GM18499 (cell line): ENCODE measurements at regions not wholly inside any gene's neighbourhood (a gene's known extent, or its start where the extent isn't known, plus 50 kb on each side); places are given as distances from the start of the nearest gene placed in this dataset.

ENCODE experiments used
- ATAC-seq: cut with Tn5 transposase; IDR thresholded peaks from one replicate; pipeline ENCODE4 v1.9.1; 2021; ENCODE audit warnings: moderate number of reproducible peaks; ENCODE audit not compliant: insufficient read depth, unreplicated experiment

DNA sequence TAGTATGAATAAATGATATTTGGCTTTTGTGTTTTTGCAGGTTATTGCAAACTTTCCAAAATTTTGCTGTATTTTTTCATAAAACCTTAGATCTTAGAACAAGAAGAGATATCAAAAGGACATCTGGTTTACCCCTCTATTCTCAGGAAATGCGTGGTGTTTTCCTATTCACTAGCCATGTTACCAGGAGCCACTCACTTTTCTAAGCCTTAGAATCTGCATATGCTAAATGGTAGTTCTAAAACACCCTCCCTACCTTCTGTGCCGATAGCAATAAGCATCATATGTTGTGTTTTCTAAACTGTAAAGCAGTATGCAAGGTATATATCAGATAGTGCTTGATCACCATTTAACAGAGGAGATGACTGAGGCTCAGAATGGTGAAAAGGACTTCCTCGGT, 715.0 kb upstream of the CELF2 start:
- ATAC-seq = no peak

DNA sequence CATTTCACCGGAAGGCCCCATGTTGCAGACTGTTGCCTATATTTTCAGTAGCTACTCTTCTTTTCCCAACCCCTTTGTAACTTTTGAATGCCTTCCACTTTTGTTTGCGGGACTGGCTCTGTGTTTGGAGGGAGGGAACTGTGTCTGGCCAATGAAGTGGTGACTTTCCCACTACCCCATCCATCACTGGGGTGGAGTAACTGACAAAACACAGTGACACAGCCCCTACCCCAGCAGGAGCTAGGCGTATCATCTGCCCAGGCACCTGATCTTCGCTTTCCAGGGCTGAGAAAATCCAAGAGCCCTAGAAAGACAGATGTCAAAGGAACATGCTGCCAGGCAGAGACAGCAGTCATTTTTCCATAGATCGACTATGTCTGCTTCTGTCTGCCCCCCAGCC, 710.6 kb upstream of the CELF2 start:
- no peak for ATAC-seq

DNA sequence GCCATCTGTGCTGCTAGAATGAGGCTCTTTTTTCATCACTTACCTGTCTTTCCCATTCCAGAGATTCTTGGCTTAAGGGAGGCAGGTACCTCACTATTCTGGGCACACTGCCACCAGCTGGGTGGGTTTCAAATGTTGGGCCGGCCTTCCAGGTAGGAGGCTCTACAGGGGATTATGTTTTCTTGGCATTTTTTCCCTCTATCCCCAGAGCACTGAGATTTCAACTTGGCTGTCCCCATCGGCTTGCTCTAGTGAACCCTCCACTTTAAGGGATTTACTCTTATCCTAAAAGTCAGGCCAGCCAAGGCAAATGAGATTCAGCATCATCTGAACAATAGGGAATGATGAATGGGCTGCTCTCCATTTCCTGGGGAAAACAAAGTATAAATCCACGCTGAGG, 710.1 kb upstream of the CELF2 start:
- no peak for ATAC-seq

DNA sequence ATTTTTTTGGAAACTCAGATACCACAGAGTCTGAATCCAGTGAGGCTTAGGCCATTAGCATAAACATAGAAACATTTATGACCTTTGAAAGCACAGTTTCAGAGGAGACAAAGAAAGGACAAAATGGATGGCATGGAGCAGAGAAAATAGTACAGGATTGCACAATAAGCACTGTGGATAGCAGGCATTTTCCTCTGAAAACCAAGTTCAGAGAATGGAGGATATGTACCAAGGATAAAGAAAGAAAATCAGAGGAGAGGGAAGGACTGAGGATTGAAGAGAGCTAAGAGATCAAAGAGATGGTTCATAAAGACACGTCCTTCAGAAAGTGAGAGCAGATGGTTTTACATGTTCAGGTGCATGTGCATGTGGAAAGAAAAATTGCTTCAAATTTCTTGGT, 707.2 kb upstream of the CELF2 start:
- ATAC-seq = no peak

DNA sequence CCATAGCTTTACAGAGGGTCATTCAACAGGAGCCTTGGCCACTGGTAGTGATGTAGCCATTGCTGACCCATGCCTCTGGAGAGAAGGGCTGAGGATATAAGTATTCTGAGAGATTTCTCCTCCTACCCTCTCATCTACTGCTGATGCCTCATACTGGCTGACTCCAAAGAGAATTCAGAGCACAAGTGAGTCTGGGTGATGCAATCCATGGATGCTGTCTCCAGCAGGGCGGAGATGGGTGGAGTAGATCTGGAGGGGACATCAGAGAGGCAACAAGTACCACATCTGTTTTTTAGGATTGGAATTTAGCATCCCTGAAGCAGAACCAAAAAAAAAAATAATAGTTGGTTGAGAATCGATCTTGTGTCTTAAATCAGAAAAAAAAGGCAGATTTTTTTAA, 705.7 kb upstream of the CELF2 start:
- no peak for ATAC-seq

DNA sequence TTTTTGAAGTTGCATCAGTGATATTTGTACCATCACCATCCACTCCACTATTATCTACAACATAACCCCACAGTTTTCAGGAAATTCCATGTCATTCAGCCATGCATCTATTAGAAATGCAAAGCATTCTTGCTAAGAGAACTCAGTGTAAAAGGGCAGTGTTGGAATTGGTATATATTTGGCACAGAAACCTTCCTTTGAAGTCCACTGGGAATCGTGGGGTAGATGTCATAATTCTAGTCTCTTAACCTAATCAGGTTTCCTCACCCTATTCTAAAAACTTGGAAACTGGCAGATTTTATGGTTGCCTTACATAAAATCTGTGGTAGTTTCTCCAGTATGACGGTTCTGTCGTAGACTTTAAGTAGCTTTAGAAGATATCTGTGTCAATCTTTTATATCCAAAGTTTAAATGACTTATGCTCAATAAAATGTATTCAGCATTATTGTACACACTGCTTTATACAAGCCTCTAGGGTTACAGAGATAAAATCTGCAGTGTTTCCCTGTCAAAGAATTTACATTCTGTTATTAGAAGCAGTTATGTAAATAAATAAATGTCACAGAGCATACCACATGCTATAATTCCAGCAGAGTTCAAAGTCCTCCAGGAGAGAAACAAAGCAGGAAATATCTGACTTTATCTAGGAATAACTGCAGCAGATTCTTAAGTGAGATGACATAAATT, 704.4 kb upstream of the CELF2 start:
- no peak for ATAC-seq

DNA sequence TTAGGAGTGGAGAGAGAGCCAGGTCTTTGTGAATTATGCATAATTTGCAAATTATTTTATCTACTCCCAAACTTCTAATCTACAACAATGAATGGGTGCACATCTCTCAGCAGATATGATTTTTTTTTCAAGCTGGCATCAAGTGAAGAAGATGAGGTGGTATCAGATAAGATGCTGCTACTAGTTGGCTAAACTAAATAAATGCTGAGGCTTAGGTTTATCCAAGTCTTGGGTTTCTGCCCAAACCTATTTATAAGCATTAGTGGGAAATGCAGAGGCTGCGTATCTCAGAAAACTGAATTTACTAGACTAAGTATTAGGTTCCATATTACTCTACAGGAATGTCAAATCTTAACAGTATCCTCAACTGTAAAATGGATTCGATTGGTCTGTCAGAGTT, 703.0 kb upstream of the CELF2 start:
- no peak for ATAC-seq

DNA sequence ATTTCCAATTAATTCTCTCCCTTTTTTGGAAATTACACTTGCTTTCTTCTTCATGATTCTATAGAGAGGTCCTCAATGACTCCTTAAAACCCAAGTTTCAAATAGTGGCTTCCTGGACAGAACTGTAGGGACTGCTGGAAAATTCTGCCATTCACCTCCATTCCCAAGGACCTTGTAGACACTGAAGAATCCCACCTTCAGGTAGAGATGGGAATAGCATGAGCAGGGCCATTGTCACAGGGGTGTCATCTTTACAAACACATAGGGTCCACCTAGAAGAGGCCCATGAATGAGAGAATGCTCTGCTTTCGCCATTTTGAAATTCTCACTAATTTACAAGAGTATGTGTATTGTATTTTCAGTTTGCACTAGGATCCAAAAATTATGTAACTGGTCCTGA, 701.7 kb upstream of the CELF2 start:
- ATAC-seq = no peak

DNA sequence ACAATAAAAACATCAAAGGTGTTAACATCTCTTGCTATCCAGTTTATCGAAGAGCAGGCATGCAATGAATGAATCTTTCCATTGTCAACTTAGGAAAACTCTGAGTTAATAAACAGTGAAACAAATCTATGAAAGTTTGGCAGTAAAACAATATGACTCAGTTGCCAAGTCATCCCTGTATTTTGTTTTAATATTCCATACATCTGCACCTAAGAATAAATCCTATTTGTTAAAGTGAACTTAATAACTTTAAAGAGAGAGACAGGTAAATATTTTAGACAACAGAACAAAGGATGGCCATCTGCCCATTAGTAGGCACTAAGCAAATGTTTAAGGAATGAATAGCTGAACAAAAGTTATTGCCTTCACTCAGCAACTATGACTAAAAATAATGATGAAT, 700.5 kb upstream of the CELF2 start:
- ATAC-seq = no peak

DNA sequence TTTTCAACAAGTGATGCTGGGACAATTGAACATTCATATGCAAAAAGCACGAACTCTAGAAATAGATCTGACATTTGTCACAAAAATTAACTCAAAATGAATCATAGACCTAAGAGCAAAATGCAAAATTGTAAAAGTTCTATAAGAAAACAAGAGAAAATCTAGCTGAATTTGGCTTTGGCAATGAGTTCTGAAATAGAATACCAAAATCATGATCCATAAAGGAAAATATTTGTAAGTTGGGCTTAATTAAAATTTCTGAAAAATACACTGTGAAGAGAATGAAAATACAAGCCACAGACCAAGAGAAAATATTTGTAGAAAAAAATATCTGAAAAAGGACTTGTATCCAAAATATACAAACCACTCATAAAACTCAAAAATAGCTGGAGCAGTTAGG, 698.8 kb upstream of the CELF2 start:
- ATAC-seq = no peak

DNA sequence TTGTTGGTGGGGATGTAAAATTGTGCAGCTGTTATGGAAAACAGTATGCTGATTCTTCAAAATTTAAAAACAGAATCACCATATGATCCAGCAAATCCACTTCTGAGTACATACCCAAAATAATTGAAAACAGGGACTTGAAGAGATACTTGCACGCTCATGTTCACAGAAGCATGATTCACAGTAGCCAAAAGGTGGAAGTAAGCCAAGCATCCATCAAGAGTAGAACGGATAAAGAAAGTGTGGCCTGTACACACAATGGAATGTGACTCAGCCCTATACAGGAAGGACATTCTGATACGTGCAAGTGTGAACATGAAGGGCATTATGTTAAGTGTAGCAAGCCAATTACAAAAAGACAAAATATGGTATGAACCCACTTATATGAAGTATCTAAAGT, 696.7 kb upstream of the CELF2 start:
- ATAC-seq = no peak

DNA sequence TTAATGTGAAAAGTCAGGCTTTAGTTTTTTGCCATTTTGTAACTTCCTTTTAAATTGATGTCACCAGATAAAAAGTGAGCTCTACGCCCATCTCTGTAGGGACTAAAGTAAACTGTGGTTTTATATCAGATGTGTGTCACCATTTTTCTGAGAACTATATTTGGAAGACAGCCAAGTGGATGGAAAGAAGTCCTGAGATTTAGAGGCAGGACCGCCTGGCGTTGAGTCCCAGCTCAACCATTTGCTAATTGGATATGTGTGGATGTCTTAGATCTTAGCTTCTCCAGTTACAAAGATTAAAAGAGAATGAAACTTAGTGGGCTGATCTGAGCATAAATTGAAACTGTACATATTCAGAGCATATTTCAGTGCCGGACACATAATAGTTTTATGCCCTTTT, 691.6 kb upstream of the CELF2 start:
- no peak for ATAC-seq

DNA sequence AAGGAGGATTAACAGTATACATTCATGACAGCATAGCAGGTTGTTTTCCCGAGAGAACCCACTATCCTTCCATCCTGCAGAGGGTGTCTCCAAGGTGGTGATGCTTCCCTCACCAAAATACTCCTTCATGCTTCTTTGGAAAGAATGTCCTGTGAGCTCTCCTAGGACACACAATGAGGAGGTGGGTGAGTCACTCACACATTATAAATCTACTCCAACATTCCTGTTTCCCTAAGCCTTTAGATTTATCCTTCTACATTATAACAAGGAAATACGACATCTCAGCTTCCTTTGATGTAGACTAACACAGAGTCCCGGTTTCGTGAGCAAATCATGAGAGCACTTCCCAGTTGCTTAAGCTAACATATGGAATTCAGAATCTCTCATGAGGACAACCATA, 689.7 kb upstream of the CELF2 start:
- ATAC-seq = no peak

DNA sequence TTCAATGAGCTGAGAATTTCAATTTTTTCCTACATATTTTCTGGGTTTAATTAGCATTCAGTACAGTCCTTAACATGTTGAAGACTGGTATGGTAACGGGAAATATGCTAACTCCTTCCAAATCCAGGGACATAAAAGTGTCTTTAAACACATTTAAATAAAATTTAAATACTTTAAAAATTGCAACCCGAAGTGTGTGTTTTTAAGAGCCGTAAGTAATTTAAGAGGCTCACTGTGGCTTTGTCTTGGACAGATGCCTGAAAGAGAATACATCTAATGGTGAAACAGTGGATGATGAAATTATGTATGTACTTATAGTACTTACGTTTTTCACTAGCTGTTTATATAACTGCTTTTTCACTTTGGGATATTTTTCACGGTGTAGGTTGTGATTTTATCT, 687.3 kb upstream of the CELF2 start:
- ATAC-seq = no peak

DNA sequence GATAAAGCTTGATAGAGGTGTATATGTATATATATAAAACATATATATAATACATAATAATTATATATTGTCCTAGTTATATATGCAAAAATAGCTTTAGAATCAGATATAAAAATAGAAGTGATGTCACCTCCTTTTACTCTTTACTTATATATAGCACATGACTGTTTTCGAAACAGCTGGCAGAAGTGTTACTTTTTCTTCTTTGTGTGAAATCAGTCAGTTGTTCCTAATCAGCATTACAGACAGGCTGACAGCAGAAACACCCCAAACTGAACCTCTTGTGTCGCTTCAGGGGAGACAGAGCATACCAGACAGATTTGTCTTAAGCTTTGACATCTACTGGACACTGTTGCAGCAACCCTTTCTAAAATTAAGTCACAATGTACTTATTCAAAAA, 684.9 kb upstream of the CELF2 start:
- ATAC-seq = no peak

DNA sequence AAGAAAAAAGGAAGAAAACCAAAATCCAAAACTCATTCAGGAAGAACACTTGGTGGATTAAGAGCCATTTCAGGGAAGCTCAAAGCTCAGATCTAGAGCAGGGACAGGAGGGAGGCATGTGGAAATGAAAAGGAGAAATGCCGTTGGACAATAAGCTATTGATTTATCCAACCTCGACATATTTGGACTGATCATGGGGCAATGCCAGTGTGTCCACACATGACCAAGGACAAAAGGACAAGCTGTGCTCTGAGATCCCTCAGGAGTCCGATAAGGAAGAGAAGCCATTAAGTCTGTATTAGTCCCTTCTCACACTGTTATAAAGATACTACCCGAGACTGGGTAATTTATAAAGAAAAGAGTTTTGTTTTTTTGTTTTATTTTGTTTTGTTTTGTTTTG, 684.0 kb upstream of the CELF2 start:
- ATAC-seq = no peak

DNA sequence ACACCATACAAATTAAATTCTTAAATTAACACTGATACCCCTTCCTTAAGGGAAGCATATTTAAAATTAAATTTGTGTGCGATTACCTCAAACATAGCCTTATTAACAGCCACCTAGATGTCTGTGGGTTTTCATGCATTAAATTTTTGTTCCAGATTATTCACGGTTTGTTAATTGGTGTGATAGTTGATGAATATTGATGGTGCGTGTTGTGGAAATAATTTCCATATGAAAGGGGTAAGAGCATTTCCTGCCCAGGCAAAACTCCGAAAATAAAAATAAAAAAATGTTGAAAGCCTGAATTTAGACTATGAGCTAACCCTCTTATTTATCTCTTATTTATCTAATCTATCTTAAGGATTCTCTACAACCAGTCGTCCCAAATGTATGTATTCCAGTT, 679.3 kb upstream of the CELF2 start:
- ATAC-seq = no peak

DNA sequence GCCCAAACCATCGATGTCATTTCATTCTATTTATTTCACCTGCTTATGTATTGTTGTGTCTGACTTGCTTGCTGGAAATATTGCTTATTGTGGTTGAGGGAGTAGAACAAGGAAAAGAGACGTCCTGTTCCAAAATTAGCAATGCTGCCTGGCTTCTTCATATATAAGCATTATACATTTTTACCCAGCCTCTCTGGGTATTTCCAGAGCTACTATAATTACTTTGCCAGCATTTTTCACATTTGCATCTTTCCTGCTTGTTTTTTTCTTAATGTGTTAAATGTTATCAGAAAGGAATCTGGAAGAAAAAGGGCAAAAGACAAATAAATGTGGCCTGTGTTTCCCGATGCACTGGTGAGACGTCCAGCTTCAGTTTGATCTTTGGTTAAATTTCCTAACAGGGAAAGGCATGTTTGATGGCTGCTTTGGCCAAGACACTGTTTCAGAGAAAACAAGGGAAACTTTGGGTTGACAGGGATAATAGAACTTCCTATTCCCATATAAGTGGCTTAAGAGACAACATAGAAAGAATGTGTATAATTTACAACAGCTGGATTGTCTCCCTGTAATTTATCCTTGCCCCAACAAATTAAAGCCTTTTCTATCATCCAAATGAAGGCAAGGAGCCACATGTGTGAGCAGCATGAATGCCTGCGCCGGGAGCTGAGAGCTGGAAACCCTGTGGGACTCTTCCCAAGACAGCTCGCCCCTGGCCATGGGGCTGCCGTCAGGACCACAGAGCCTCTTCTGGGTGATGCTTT, 671.1 kb upstream of the CELF2 start:
- ATAC-seq = no peak

DNA sequence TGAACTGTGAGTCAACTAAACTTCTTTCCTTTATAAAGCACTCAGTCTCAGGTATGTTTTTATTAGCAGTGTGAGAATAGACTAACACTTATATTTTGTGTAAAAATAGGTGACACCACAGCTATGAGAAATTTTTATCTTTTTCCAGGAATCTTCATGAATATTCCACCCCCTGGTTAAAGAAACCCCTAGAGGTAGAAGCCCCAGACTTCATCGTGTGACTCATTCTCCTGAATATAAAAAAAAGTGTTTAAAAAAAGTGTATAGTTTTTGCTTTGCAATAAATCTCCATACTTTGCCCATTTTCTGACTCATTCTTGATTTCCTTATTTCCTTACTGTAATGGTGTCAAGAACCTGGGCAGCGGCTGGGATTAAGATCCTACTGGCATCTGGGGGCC, 667.6 kb upstream of the CELF2 start:
- no peak for ATAC-seq

DNA sequence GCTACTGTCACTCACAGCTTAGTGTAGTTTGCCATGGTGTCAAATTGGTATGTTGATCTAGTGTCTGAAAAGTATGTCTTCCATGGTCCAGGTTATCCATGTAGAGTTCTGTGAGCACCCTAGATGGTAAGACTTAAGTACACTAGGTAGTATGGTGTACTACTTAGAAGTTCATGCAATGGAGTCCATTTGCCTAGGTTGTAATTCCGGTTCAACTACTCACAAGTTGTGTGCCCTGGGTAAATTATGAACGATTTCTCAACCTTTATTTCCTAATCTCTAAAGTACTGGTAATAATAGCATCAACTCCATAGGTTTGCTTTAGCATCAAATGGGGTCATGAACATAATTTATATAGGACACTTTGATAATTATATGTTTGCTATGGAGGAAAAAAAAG, 666.2 kb upstream of the CELF2 start:
- no peak for ATAC-seq

DNA sequence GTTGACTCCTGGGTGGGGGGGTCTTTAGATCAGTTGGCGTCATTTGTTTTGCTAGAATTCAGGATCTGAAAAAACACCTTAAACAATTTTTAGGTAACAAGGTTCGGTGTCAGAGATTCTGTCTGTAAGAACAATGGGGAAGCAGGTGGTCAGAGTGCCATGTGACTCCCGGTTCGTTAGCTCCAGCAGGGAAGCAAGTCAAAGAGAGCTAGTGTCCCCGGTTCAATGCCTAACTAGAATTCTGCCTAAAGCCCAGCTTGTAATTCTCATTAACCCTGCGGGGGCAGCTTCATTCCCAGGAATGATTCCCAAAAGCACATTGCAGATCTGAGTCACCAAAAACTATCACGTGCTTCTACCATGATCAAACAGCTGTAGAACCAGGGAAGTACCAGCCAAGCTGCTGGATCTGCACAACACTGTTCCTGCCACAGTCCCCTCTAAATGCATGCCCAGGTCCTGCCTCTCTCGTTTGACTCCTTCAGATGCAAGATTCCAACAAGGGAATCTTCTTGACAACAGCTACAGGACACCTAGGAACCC, 664.3 kb upstream of the CELF2 start:
- no peak for ATAC-seq

DNA sequence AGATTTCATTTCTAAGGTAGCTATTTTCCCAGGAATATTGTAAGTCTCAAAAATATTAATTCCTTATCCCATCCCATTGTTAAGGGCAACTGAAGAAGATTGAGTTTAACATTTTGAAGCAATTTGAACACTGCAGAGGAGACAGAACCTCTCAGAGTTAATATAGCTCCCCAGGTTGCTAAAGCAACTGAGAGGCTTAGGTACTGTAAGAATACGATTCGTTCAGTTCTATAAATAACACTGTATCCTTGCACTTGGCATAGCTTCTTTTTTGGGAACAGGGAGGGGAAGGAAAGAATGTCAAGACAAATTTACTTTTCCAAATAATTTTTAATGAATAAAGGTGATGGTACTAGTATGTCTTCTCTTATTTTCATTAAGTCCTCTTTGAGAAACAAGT, 658.4 kb upstream of the CELF2 start:
- ATAC-seq = no peak
